Skeletal muscle cell (primary cell): ENCODE measurements at regions not wholly inside any gene's neighbourhood (a gene's known extent, or its start where the extent isn't known, plus 50 kb on each side); places are given as distances from the start of the nearest gene placed in this dataset.

Experiments used
- DNase-seq: peaks from one replicate; pipeline ENCODE4 v3.0.0-alpha.2; 2010; ENCODE audit warnings: low read depth
- H3K4me3 ChIP-seq: 2 replicates; pipeline ENCODE4 v1.5.1; 2011; ENCODE audit warnings: low read depth, mild to moderate bottlenecking, control low read depth, low read length, moderate library complexity

DNA sequence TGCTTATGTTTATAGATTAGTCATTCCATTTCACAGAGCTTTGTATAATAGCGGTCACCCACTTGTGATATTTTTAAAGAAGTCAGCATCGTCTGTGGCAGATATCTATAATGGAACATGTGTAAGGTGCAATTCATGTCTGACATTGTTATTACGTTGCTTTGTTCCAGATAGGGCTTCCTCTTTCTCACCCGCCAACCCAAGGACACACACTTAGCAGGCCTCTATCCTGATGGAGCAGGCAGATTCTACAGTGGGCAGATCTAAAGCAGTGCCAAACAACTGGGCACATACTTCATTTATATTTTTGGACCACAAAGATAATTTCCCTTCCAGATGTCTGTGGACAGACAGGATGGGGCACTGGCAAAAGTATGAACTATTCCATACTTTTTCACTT lies 573.1 kb downstream of the TDRD15 start:
- no peak for DNase-seq

GRCh38 chr2:21700644-21701043 lies 576.9 kb downstream of the TDRD15 start:
- no peak overlapping the region for H3K4me3 ChIP-seq
- no peak for DNase-seq

More for the DNA sequence above, 573.1 kb downstream of the TDRD15 start:
- no peak overlapping the region for H3K4me3 ChIP-seq

DNA sequence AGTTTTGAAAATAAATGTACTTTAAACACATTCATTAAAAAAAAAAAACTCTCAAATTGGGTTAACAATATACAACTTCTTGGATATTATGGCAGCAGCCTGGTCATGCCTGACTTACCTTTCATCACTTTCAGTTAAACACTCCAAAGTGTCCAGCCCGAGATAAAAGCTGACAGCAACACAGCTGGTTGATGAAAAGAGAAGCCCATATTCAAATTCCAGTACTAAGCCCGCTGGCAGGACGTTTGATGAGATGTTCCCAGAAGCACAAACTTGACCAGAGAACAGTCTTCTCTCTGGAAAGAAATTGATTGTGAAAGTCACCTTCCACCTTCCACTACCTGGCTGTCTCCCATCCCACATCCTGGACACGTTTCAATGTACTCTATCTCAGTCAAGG lies 586.3 kb downstream of the TDRD15 start:
- no peak overlapping the region for H3K4me3 ChIP-seq
- no peak for DNase-seq

- no peak for DNase-seq
Measured at GRCh38 chr2:21710496-21710895, 586.7 kb downstream of the TDRD15 start.

DNA sequence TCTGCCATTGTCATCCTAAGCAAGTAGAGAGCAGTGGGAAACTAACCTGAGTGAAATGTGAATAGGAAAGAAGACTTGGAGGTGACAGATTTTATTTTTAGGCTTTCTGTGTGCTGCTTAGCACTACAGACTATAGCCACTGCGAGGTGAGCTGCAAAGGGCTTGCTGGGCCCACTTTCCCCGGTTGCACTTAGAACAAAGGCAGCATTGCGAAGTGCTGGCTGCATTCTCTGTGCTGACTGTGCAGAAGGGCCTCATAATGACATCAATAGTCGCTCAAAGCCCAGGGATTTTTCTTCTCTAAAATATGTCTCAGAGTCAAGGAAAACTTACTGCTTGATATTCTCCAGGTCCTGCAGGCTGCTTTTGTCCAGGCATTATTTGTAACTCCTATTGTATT lies 592.1 kb downstream of the TDRD15 start:
- no peak overlapping the region for H3K4me3 ChIP-seq
- no peak for DNase-seq

More at GRCh38 chr2:21710496-21710895, 586.7 kb downstream of the TDRD15 start:
- no peak overlapping the region for H3K4me3 ChIP-seq

- H3K4me3 ChIP-seq, result no peak overlapping the region
- DNase-seq, result no peak
Measured at GRCh38 chr2:21727101-21727500, 603.3 kb downstream of the TDRD15 start.

GRCh38 chr2:21728133-21728532 lies 604.4 kb downstream of the TDRD15 start:
- DNase-seq, result no peak
- H3K4me3 ChIP-seq, result no peak overlapping the region

DNA sequence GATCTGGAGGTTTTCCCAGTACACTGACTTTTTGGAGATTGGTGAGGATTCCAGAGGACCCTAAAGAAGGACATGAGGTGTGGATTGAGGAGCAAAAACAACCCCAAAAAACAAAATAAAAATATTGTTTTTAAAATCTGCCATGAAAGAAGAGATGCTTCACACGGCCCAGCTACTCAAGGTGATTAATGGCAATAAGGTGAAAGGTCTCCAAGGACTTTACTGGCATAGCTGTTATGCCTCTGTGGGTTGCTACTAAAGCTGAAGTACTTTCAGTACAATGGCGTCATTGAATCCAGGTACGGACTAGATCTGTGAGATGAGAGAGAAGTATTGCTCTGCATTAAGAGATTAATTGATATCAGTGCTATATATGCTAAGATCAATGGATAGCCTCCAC lies 606.4 kb downstream of the TDRD15 start:
- no peak overlapping the region for H3K4me3 ChIP-seq
- DNase-seq, result no peak

DNA sequence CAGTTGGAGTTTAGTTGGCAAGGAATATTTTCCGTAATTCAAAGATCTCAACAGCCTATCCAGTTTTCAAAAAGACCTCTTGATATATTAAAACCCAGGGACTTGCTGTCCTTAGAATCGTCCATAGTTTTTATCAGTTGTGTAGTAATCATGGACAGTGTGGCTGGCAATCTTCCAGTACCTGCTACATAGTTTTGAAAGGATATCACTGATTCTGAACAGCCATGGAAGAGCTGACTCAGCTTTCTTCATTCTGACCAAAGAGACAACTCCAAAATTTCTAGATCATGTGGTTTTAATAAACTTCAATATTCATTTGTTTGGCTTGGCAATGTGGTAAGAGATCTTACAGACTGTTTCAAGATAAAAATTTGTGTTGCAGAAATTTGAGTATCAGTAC lies 616.7 kb downstream of the TDRD15 start:
- DNase-seq, result no peak
- no peak overlapping the region for H3K4me3 ChIP-seq

DNA sequence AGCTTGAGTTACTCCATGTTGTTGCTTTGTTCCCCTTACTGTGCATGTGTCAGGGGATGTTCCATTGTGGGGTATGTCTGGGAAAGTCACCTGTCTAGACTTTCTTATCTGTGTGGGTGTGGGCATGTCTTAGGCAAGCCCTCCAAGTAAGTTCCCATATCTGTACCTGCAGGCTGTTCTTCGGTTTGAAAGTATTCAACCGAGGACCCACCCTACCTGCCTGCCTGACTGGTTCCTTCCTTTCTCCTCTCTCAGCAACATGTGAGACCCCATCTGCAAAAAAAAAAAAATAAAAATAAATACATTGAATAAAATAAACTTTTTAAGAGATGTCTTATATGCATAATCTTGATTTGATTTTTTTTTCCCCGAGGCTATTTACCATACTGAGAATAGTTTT lies 622.7 kb downstream of the TDRD15 start:
- no peak for DNase-seq

GRCh38 chr2:21748501-21748900 lies 624.7 kb downstream of the TDRD15 start:
- DNase-seq, result no peak
- H3K4me3 ChIP-seq, result no peak overlapping the region

More for the DNA sequence above, 622.7 kb downstream of the TDRD15 start:
- no peak overlapping the region for H3K4me3 ChIP-seq

DNA sequence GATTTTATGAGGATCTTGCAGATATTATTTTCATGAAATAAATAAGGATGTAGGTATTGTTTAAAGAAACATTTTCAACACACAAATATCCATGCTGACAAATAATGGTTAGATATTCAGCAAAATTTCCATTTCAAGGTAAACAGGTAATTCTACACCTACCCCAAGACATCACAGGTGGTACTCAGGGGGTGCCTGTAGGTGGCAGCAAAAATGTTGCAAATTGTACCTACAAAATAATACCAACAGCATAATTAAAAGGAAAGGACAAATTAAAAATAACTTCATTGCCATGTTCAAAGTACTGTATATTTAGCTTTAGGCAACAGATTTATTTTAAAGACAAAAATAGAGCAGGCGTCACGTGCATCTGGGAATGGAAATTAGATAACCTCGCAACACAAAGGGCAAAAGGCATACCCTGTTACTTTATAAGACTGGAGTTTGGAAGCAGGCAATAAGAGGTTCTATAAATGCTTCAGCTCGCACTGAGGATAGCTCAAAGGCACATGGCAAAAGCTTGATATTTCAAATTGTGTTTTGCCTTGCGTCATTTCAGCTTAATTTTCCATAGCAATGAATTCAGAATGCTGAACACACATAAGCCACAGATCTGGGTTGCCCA lies 630.5 kb downstream of the TDRD15 start:
- no peak overlapping the region for H3K4me3 ChIP-seq
- DNase-seq, result no peak

DNA sequence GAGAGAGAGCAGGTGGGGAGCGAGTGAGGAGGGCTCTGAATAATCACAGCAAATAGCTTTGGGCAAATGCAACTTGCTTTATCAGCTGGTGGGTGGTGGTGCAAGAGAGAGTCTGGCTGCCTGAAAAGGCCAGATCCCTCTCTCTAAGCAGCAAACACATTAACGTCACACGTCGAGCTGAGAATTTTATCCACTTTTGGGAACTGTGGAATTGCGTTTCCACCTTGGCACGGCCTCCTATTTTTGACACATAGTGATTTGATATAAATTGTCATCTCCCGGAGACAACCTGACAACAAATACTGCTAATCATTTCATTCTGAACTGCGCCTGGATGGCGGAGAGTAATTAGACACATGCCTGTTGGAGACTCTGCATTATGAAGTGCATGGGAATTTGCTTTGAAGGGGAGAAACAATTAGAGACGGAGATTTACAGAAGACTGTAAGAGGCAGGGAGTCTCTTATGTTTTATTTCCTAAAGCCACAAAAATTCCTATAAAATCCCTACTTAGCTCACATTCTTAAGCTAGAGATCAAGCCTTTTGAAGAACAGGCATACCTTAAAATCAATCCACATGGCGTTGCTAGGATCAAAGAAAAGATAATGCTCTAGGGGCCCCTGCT lies 634.1 kb downstream of the TDRD15 start:
- DNase-seq, result no peak
- H3K4me3 ChIP-seq, result no peak overlapping the region

- no peak for DNase-seq
Measured at GRCh38 chr2:21759819-21760218, 636.1 kb downstream of the TDRD15 start.

GRCh38 chr2:21761361-21761760 lies 637.6 kb downstream of the TDRD15 start:
- DNase-seq, result no peak
- H3K4me3 ChIP-seq, result no peak overlapping the region

More at GRCh38 chr2:21759819-21760218, 636.1 kb downstream of the TDRD15 start:
- H3K4me3 ChIP-seq, result no peak overlapping the region

GRCh38 chr2:21763501-21763900 lies 639.7 kb downstream of the TDRD15 start:
- DNase-seq, result no peak
- no peak overlapping the region for H3K4me3 ChIP-seq

- DNase-seq, result no peak
- H3K4me3 ChIP-seq, result no peak overlapping the region
Measured at GRCh38 chr2:21770787-21771186, 647.0 kb downstream of the TDRD15 start.

GRCh38 chr2:21772624-21773023 lies 648.9 kb downstream of the TDRD15 start:
- no peak overlapping the region for H3K4me3 ChIP-seq
- no peak for DNase-seq

- DNase-seq, result no peak
- no peak overlapping the region for H3K4me3 ChIP-seq
Measured at GRCh38 chr2:21773168-21773567, 649.4 kb downstream of the TDRD15 start.

- no peak for DNase-seq
- H3K4me3 ChIP-seq, result no peak overlapping the region
Measured at GRCh38 chr2:21774691-21775368, 651.1 kb downstream of the TDRD15 start.

DNA sequence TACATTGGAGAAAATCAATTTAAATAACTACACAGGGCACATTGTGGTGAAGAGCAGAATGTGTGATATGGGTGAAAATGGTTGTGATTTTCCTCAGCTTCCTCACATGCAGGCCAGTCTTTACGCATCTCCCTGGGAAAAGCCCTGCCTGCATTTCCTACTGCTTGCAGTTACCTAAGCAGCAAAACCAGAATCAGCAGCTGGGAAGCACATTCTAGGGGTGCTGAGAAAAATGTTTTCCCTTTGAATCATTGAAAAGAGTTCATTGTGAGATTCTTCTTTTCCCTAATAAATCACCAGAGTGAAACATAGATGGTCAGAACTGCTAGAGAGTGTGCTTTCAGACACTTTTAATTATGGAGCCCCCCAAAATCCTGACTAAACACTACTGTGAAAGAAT lies 656.0 kb downstream of the TDRD15 start:
- no peak for DNase-seq
- no peak overlapping the region for H3K4me3 ChIP-seq
